ENCODE measurements at regions not wholly inside any gene's neighbourhood (a gene's known extent, or its start where the extent isn't known, plus 50 kb on each side); places are given as distances from the start of the nearest gene placed in this dataset.

- no peaks in the 10 kb centered on the region for H3K36me3 ChIP-seq (ENCODE audit: control insufficient read depth in 2 of 3, insufficient read depth in 3 of 3, low read length in 3 of 3)
- no peak for FAIRE-seq
Observed at GRCh38 chr5:156134216-156134615, 192.7 kb upstream of the SGCD start.

GRCh38 chr5:156135531-156135930 is 191.4 kb upstream of the SGCD start:
- DNase-seq (no peak), FAIRE-seq (no peak)
- Histone ChIP-seq H3K4me1 (ENCODE audit: control insufficient read depth in 2 of 3, insufficient read depth in 2 of 3, low read depth in 1 of 3, low read length in 3 of 3) (no peaks in the 10 kb centered on the region), H3K9me3 (ENCODE audit: control insufficient read depth in 2 of 3, insufficient read depth in 1 of 3, low read length in 3 of 3) (no peaks in the 10 kb centered on the region), H3K36me3 (ENCODE audit: control insufficient read depth in 2 of 3, insufficient read depth in 3 of 3, low read length in 3 of 3) (no peaks in the 10 kb centered on the region), H3K27me3 (ENCODE audit: control insufficient read depth, insufficient read depth, low read length) (no peaks in the 10 kb centered on the region), H3K9ac (ENCODE audit: low read length in 3 of 3) (no peak overlapping the region), H3K27ac (ENCODE audit: low read depth in 2 of 2, low read length in 2 of 2) (no peak overlapping the region), H3K4me3 (ENCODE audit: low read length in 3 of 3) (no peak overlapping the region)
- no peak for TF ChIP-seq CTCF (IDR thresholded peaks at IDR 0.05; ENCODE audit: borderline replicate concordance, extremely low read depth, insufficient read depth)
- intact Hi-C loops (cut with DNase I) = no loop called here

More at GRCh38 chr5:156134216-156134615, 192.7 kb upstream of the SGCD start:
- no peak overlapping the region for H3K9ac ChIP-seq (ENCODE audit: low read length in 3 of 3)
- intact Hi-C loops (cut with DNase I) = no loop called here
- no peak for DNase-seq
- no peak overlapping the region for H3K4me3 ChIP-seq (ENCODE audit: low read length in 3 of 3)
- TF ChIP-seq CTCF (IDR thresholded peaks at IDR 0.05; ENCODE audit: borderline replicate concordance, extremely low read depth, insufficient read depth) = no peak
- H3K27ac ChIP-seq (ENCODE audit: low read depth in 2 of 2, low read length in 2 of 2) = no peak overlapping the region
- no peaks in the 10 kb centered on the region for H3K27me3 ChIP-seq (ENCODE audit: control insufficient read depth, insufficient read depth, low read length)
- no peaks in the 10 kb centered on the region for H3K4me1 ChIP-seq (ENCODE audit: control insufficient read depth in 2 of 3, insufficient read depth in 2 of 3, low read depth in 1 of 3, low read length in 3 of 3)
- no peaks in the 10 kb centered on the region for H3K9me3 ChIP-seq (ENCODE audit: control insufficient read depth in 2 of 3, insufficient read depth in 1 of 3, low read length in 3 of 3)

GRCh38 chr5:156137071-156137869 is 189.7 kb upstream of the SGCD start:
- Histone ChIP-seq H3K9ac (ENCODE audit: low read length in 3 of 3) (no peak overlapping the region), H3K27ac (ENCODE audit: low read depth in 2 of 2, low read length in 2 of 2) (no peak overlapping the region), H3K4me1 (ENCODE audit: control insufficient read depth in 2 of 3, insufficient read depth in 2 of 3, low read depth in 1 of 3, low read length in 3 of 3) (no peaks in the 10 kb centered on the region), H3K4me3 (ENCODE audit: low read length in 3 of 3) (no peak overlapping the region), H3K27me3 (ENCODE audit: control insufficient read depth, insufficient read depth, low read length) (no peaks in the 10 kb centered on the region), H3K36me3 (ENCODE audit: control insufficient read depth in 2 of 3, insufficient read depth in 3 of 3, low read length in 3 of 3) (no peaks in the 10 kb centered on the region), H3K9me3 (ENCODE audit: control insufficient read depth in 2 of 3, insufficient read depth in 1 of 3, low read length in 3 of 3) (no peaks in the 10 kb centered on the region)
- TF ChIP-seq CTCF (IDR thresholded peaks at IDR 0.05; ENCODE audit: borderline replicate concordance, extremely low read depth, insufficient read depth) = no peak
- FAIRE-seq = no peak
- intact Hi-C loops (cut with DNase I) = no loop called here
- DNase-seq = no peak

Measured in kidney (tissue), 13 donors.